PFSK-1 (cell line): ENCODE measurements at regions not wholly inside any gene's neighbourhood (a gene's known extent, or its start where the extent isn't known, plus 50 kb on each side); places are given as distances from the start of the nearest gene placed in this dataset.

ENCODE experiments used
- POLR2AphosphoS5 ChIP-seq: IDR thresholded peaks from 2 replicates; pipeline ENCODE4 v1.6.1; 2012; ENCODE audit warnings: low read depth, mild to moderate bottlenecking, control low read depth, low read length, moderate library complexity
- SIN3A ChIP-seq: IDR thresholded peaks from 2 replicates; pipeline ENCODE4 v1.6.1; 2012; ENCODE audit warnings: mild to moderate bottlenecking, low read length, moderate library complexity, borderline replicate concordance; ENCODE audit not compliant: insufficient read depth
- TAF1 ChIP-seq: IDR thresholded peaks from 2 replicates; pipeline ENCODE4 v1.6.1; 2012; ENCODE audit warnings: low read length, control low read depth, borderline replicate concordance; ENCODE audit not compliant: insufficient read depth
- TF ChIP-seq, protein P1 (sequence below), 2 experiments: IDR thresholded peaks; 2 replicates each; pipeline versions ENCODE4 v1.6.1 to v1.8.0; 2011 to 2012; ENCODE audit warnings: low read depth in 2 of 2, low read length in 2 of 2, control low read depth in 1 of 2, inconsistent platforms in 1 of 2, mild to moderate bottlenecking in 1 of 2, moderate library complexity in 1 of 2; ENCODE audit not compliant: insufficient read depth in 1 of 2

DNA sequence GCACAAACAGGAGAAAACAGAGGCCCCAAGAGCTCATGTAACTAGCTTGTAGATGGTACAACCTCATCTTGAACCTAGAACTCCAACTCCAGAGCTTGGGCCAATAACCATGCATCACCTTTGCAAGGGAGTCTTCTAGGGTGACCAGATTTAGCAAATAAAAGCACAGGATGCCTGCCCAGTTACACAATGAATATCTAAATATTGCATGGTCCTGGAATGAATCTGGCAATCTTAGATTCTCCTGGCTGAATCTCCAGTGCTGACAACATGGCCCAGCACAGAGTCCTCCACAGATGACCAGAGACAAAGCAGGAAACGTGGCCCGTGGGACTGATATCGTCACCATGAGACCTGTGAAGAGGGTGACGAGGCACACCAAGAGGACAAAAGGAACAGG is 494.1 kb downstream of the PREX1 start:
- TF ChIP-seq POLR2AphosphoS5 (no peak), TAF1 (no peak), SIN3A (no peak)
- TF ChIP-seq, protein P1, sequence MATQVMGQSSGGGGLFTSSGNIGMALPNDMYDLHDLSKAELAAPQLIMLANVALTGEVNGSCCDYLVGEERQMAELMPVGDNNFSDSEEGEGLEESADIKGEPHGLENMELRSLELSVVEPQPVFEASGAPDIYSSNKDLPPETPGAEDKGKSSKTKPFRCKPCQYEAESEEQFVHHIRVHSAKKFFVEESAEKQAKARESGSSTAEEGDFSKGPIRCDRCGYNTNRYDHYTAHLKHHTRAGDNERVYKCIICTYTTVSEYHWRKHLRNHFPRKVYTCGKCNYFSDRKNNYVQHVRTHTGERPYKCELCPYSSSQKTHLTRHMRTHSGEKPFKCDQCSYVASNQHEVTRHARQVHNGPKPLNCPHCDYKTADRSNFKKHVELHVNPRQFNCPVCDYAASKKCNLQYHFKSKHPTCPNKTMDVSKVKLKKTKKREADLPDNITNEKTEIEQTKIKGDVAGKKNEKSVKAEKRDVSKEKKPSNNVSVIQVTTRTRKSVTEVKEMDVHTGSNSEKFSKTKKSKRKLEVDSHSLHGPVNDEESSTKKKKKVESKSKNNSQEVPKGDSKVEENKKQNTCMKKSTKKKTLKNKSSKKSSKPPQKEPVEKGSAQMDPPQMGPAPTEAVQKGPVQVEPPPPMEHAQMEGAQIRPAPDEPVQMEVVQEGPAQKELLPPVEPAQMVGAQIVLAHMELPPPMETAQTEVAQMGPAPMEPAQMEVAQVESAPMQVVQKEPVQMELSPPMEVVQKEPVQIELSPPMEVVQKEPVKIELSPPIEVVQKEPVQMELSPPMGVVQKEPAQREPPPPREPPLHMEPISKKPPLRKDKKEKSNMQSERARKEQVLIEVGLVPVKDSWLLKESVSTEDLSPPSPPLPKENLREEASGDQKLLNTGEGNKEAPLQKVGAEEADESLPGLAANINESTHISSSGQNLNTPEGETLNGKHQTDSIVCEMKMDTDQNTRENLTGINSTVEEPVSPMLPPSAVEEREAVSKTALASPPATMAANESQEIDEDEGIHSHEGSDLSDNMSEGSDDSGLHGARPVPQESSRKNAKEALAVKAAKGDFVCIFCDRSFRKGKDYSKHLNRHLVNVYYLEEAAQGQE (IDR thresholded peaks at IDR 0.05; ENCODE audit: insufficient read depth in 1 of 2, low read depth in 2 of 2, low read length in 2 of 2) = no peak
